HG03095 (cell line): ENCODE measurements at regions not wholly inside any gene's neighbourhood (a gene's known extent, or its start where the extent isn't known, plus 50 kb on each side); places are given as distances from the start of the nearest gene placed in this dataset.
"Not testable (repeated sequence)": the region's sequence is repeated elsewhere in the genome, so short reads cannot be mapped to it uniquely, and the experiment has no call there.

ENCODE experiments used
- ATAC-seq: cut with Tn5 transposase; IDR thresholded peaks from one replicate; pipeline ENCODE4 v1.9.1; 2021; ENCODE audit warnings: moderate library complexity; ENCODE audit not compliant: unreplicated experiment

- ATAC-seq = no peak
Measured at GRCh38 chr7:13117103-13117502, 429.7 kb downstream of the ARL4A start.

DNA sequence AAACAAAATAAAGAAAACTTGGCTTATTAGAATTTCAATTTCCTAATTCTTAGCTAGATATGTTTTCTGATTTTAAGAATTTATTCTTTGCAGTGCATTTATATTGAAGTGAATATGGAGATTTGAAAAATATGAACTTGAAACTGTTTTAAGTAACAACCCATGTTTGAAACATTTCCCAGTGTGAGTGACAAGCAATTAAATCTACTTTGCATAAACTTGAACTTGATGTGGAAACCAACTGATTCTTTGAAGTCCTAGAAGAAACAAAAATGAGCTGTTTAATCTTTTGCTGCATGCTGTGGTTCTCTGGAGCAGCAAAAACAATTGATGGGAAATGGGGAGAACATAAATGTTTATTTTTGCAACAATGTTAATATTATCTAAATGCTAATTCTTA lies 430.2 kb downstream of the ARL4A start:
- ATAC-seq = no peak

GRCh38 chr7:13124629-13125028 lies 437.2 kb downstream of the ARL4A start:
- not testable (repeated sequence) for ATAC-seq

DNA sequence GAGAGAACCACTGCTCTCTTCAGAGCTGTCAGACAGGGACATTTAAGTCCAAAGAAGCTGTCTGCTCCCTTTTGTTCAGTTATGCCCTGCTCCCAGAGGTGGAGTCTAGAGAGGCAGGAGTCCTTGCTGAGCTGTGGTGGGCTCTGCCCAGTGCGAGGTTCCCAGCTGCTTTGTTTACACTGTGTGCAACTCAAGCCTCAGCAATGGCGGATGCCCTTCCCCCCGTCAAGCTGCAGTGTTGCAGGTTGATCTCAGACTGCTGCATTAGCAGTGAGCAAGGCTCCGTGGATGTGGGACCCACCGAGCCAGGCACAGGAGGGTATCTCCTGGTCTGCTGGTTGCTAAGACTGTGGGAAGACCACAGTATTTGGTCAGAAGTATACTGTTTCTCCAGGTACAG lies 438.9 kb downstream of the ARL4A start:
- no peak for ATAC-seq

DNA sequence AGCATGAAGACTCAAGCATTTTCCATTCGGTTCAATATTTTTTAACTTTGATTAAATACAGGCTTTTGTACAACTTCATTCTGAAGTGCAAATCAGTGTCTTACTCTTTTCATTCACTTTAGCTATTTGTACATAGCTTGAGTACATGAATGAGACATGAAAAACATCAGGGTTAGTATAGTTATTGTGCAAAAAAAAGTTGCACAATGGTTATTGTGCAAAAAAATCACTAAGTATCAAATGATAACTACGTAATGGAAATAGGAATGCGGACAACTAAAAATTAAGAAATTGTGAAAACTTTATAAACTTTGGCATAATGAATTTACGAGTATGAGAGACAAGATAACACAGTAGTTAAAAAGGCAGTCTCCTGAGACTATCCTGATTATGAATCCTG lies 442.9 kb downstream of the ARL4A start:
- no peak for ATAC-seq

- not testable (repeated sequence) for ATAC-seq
Measured at GRCh38 chr7:13130906-13131305, 443.5 kb downstream of the ARL4A start.

- ATAC-seq = no peak
Measured at GRCh38 chr7:13132314-13132713, 444.9 kb downstream of the ARL4A start.

- not testable (repeated sequence) for ATAC-seq
Measured at GRCh38 chr7:13136345-13136744, 448.9 kb downstream of the ARL4A start.

GRCh38 chr7:13139436-13139835 lies 452.0 kb downstream of the ARL4A start:
- no peak for ATAC-seq

DNA sequence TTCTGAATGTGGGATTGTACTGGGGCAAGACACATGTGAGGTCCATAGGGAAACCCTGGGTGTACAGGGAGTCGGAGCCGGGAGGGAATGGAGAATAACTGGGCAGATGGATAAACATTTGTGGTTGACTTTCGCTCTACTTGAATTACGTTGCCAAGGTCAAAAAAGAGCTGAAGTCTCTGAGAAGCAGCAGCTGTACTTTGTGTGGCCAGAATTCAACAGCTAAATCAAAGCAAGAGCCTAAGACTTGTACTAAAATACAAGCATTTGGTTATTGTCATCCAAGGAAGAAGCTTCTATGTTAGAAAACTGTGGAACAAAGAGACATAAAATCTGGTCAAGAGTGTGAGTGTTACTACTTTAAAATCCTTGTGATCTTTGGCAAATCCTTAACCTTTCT lies 457.2 kb downstream of the ARL4A start:
- ATAC-seq = no peak

DNA sequence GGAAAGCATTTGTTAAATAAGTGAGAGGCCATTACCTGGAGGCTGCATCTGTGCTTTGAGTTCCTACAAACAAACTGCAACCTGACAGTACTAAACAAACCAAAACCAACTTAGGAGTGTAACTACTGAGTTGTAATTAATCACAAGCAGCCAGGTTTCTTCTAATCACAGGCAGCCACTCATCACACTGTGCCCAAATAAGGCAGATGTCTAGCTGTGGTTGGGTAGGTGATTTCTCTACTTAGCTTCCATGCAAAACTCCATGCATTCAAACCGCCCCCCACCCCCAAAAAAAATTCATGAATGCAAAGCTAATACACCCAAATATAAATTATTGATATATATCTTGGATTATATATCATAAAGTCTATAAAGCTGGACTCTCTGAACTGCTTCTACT lies 461.1 kb downstream of the ARL4A start:
- ATAC-seq = no peak

- no peak for ATAC-seq
Measured at GRCh38 chr7:13151978-13152377, 464.5 kb downstream of the ARL4A start.

DNA sequence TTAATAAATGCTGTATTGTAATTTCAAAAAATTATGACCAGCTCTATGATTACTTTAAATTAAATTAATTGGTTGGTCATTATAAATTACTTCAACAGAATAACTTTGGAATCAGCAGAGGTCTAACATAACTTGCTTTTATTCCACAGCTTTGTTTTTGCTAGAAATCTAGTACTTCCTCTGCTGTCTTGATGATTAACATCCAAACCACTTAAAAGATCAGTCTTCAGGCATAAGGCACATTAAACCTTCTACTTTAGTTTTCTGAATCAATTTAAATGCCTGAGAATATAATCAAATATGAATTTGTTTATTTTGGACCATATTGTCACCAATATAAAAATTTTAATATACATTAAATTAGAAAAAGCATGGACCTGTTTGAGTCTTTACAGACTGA lies 465.3 kb downstream of the ARL4A start:
- ATAC-seq = no peak

DNA sequence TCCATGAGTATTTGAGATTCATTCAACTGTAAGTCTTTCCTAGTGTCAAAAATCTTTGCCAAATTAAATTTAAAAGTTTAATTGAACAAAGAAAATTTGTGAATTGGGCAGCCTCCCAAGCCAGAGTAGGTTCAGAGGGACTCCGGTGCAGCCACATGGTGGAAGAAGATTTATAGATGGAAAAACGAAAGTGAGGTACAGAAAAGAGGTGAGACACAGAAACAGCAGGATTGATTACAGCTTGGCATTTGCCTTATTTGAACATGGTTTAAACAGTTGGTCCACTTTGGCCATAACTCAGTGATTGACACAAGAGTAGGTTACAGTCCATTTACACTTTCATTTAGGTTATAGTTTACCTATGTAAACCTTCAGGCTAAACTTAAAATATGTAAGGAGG lies 465.8 kb downstream of the ARL4A start:
- ATAC-seq = no peak

DNA sequence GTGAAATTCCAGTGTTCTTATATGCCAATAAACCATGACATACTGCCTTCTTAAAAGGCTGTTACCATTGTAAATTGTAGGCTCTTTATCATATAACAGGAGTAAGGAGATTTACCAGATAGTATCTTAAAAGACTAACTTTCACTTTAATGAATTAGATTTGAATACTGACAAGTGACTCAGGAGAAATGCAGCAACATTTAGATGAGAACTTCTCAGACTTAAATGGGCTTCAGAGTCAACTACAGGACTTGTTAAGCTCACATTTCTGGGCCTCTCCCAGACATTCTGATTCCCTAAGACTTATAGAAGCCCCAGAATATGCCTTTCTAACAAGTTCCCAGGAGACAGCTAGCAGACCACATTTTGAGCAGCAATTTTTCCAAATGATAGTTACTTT lies 466.3 kb downstream of the ARL4A start:
- ATAC-seq = no peak

DNA sequence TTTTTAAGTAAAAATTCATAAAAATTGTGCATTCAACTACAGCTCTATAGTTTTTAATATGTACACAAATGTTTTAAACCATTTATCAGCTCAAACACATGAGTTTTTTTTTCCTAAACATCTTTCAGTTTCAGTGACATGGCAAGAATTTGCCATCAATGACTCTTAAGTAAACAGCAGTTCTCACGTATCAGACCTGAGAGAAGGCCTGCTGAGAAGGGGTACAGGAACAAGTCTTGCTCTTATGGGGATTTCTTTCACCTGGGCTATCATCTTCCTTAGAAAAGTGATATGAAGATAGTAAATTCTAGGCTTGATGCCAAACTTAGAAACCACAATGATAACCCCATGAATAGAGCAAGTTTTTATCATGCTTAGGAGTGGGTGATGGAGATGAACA lies 467.8 kb downstream of the ARL4A start:
- no peak for ATAC-seq

- ATAC-seq = no peak
Measured at GRCh38 chr7:13159003-13159402, 471.6 kb downstream of the ARL4A start.

GRCh38 chr7:13159467-13160184 lies 472.2 kb downstream of the ARL4A start:
- ATAC-seq = no peak

DNA sequence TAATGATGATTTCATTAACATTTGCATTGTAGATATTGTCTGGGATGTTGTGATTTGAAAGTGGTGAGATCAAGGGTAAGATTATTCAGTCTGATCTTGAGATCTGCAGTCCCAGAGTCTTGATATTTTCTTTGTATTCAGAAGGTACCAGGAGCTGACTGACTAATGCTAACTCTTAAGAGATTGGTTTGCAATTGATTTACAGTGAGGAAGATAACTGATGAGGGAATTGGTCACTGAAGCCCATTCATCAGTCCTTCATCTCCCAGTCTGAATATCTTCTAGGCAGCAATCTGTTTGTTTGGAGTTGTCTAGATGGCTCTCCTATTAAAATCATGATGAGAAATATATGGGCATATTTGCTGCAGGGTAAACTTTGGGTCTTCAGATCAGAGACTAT lies 473.7 kb downstream of the ARL4A start:
- no peak for ATAC-seq

DNA sequence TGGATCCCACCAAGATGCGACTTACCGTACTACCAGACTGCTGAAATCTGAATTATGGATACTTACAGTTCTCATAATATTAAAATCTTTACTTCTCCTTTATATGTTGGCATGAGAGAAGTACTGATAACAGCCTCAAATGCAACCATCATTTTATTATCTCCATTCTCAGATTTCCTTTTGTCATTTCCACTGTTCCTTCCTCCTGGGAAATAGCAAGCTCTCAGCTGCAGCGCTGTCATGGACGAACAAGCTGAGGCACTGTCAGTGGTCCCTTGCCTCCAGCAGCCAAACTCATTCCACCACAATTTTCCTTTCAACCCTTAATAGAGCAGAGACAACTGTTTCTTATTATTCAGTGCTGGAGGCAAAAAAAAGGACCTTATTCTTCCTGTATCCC lies 478.4 kb downstream of the ARL4A start:
- ATAC-seq = no peak

GRCh38 chr7:13166801-13167200 lies 479.4 kb downstream of the ARL4A start:
- ATAC-seq = no peak

GRCh38 chr7:13169356-13169755 lies 481.9 kb downstream of the ARL4A start:
- ATAC-seq = no peak

DNA sequence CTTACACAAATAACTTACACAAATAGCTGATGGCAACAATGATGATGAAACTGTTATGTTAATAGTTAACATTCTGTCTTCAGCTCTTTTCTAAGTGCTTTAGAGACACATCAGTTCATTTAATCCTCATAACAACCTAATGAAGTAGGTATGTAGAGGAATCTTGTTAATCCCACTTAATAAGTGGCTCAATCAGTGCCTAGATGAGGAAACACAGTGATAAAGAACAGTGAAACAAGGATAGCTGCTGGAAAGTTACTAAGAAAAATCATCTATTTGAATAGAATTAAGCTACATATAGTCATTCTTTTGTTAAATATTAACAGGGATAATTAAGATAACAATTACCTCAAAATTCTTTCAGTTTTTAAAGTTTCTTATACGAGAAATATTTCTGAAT lies 487.6 kb downstream of the ARL4A start:
- no peak for ATAC-seq
